A549 (cell line): ENCODE measurements at regions not wholly inside any gene's neighbourhood (a gene's known extent, or its start where the extent isn't known, plus 50 kb on each side); places are given as distances from the start of the nearest gene placed in this dataset.

Experiments used
- ATOH8 ChIP-seq: fragments of 250-450 bp; sonication (Bioruptor Pico); IDR thresholded peaks from 2 replicates; pipeline ENCODE4 v1.5.0; 2020; ENCODE audit warnings: low read depth, mild to moderate bottlenecking, moderate library complexity
- BHLHE40 ChIP-seq: IDR thresholded peaks from 2 replicates; pipeline ENCODE4 v1.6.1; 2012; ENCODE audit warnings: low read depth, low read length, inconsistent platforms
- CHD2 ChIP-seq: fragments of 150-350 bp; IDR thresholded peaks from 2 replicates; pipeline ENCODE4 v1.6.1; 2014; ENCODE audit warnings: low read length; ENCODE audit not compliant: partially characterized antibody
- CTCF ChIP-seq: fragments of >200 bp; sonication (Bioruptor Twin); formaldehyde crosslinking; IDR thresholded peaks from 3 replicates; pipeline ENCODE4 v1.5.1; 2016
- ESRRA ChIP-seq: fragments of 150-350 bp; IDR thresholded peaks from 2 replicates; pipeline ENCODE4 v1.6.1; 2014; ENCODE audit warnings: mild to moderate bottlenecking, low read length, borderline replicate concordance
- MAZ ChIP-seq: fragments of 150-350 bp; IDR thresholded peaks from 2 replicates; pipeline ENCODE4 v1.6.1; 2014; ENCODE audit warnings: antibody characterized with exemption, low read depth, low read length, borderline replicate concordance
- POLR2A ChIP-seq: IDR thresholded peaks from 2 replicates; pipeline ENCODE4 v1.6.1; 2012; ENCODE audit warnings: mild to moderate bottlenecking, low read length
- SMC3 ChIP-seq: fragments of >200 bp; sonication (Bioruptor Twin); formaldehyde crosslinking; IDR thresholded peaks from 3 replicates; pipeline ENCODE4 v1.6.1; 2018; ENCODE audit warnings: inconsistent platforms
- SREBF2 ChIP-seq: fragments of 450-650 bp; IDR thresholded peaks from 2 replicates; pipeline ENCODE4 v1.6.1; 2014; ENCODE audit warnings: mild to moderate bottlenecking, moderate library complexity

- TF ChIP-seq ATOH8 (CRISPR knock-in tag) (no peak), SMC3 (no peak), ESRRA (no peak), MAZ (no peak), POLR2A (no peak), SREBF2 (no peak), CHD2 (no peak), CTCF (no peak), BHLHE40 (no peak)
Measured at GRCh38 chr16:64542152-64542551, 579.7 kb downstream of the CDH11 start.
